Heart left ventricle (tissue), 13 donors: ENCODE measurements at regions not wholly inside any gene's neighbourhood (a gene's known extent, or its start where the extent isn't known, plus 50 kb on each side); places are given as distances from the start of the nearest gene placed in this dataset.

Source experiments
- POLR2A ChIP-seq, 2 donors: fragments of 450-650 bp; IDR thresholded peaks; one replicate each; pipeline ENCODE4 v1.6.1; 2017; ENCODE audit warnings: antibody characterized with exemption in 2 of 2, mild to moderate bottlenecking in 2 of 2, moderate library complexity in 2 of 2
- TF ChIP-seq, protein P1 (sequence below), 12 donors: fragments of 200-600 bp; sonication (generic) in 4 of 12; IDR thresholded peaks; one replicate each; pipeline versions ENCODE4 v1.5.0 to v1.8.0; 2018 to 2022; ENCODE audit warnings: antibody characterized with exemption in 12 of 12, mild to moderate bottlenecking in 5 of 12
- donor health status: ischemic (EF 13 %, LVEDD 7.1; RV severe dilation, severe dysfunction).
- donor health status: DM: no; HTN: yes; CAD: no.
- donor health status: DM: no; HTN: no; CAD: no.
- donor health status: ischemic (EF 25% LVEDD 6.9; RV normal size, moderate dysfunction).
- donor health status: ischemic (EF 25% LVEDD 5.7; RV mildly dilated, moderate dysfunction).
- donor health status: ischemic (EF 35%, LVEDD 5.7; RV mildly dilated, moderate dysfunction).
- donor health status: nonischemic (EF 11% LVEDD 7.7; RV severe dilation, severe dysfunction).
- donor health status: DM: yes; HTN: yes; CAD: no.
- donor health status: PGD.
- donor health status: ischemic (EF 29% LVEDD 5.4; RV normal size, mild dysfunction).
- donor health status: nonischemic (EF 23%, LVEDD 6.1; RV moderate dilation, normal function).

DNA sequence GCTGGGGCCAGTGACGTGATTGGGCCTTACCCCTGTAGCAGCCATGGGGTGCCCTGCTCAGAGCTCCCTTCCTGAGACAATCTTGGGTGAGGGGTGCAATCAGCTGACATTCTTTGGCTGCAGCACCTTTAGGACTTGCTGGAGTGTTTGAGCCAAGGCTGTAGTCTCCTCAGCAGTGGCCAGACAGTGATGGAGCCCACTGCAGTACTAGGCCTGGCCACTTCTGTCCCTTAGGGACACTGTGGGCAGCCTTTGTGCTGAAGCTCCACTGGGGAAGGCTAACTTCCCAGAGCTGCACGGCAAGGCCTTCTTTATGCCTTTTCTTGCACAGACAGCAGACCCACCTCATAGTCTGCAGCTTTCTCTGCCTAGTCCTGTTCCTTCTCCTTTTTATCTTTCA lies 284.9 kb upstream of the IGF1R start:
- TF ChIP-seq, protein P1, sequence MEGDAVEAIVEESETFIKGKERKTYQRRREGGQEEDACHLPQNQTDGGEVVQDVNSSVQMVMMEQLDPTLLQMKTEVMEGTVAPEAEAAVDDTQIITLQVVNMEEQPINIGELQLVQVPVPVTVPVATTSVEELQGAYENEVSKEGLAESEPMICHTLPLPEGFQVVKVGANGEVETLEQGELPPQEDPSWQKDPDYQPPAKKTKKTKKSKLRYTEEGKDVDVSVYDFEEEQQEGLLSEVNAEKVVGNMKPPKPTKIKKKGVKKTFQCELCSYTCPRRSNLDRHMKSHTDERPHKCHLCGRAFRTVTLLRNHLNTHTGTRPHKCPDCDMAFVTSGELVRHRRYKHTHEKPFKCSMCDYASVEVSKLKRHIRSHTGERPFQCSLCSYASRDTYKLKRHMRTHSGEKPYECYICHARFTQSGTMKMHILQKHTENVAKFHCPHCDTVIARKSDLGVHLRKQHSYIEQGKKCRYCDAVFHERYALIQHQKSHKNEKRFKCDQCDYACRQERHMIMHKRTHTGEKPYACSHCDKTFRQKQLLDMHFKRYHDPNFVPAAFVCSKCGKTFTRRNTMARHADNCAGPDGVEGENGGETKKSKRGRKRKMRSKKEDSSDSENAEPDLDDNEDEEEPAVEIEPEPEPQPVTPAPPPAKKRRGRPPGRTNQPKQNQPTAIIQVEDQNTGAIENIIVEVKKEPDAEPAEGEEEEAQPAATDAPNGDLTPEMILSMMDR (IDR thresholded peaks at IDR 0.05), result no peak
- TF ChIP-seq POLR2A (IDR thresholded peaks at IDR 0.05), result no peak
